Dermis blood vessel endothelial cell (primary cell): ENCODE measurements at regions not wholly inside any gene's neighbourhood (a gene's known extent, or its start where the extent isn't known, plus 50 kb on each side); places are given as distances from the start of the nearest gene placed in this dataset.
"Not testable (repeated sequence)": the region's sequence is repeated elsewhere in the genome, so short reads cannot be mapped to it uniquely, and the experiment has no call there.

Experiments used
- DNase-seq: peaks from one replicate; pipeline ENCODE4 v3.0.0; 2010

GRCh38 chr13:37290716-37291505, 185.4 kb upstream of the CSNK1A1L start:
- DNase-seq: no peak

GRCh38 chr13:37289212-37289935, 183.9 kb upstream of the CSNK1A1L start:
- peak; percentile 11 for DNase-seq

- DNase-seq: peak; percentile 95
Observed at GRCh38 chr13:37288057-37288720, 182.7 kb upstream of the CSNK1A1L start.

- not testable (repeated sequence) for DNase-seq
Observed at GRCh38 chr13:37280231-37280630, 174.8 kb upstream of the CSNK1A1L start.

- DNase-seq: no peak
Observed at GRCh38 chr13:37277435-37278144, 172.1 kb upstream of the CSNK1A1L start.

- peak; percentile 9 for DNase-seq
Observed at GRCh38 chr13:37277007-37277406, 171.5 kb upstream of the CSNK1A1L start.

GRCh38 chr13:37274569-37275497, 169.4 kb upstream of the CSNK1A1L start:
- no peak for DNase-seq

GRCh38 chr13:37273836-37274235, 168.4 kb upstream of the CSNK1A1L start:
- no peak for DNase-seq

- DNase-seq: no peak
Observed at GRCh38 chr13:37270226-37271001, 164.9 kb upstream of the CSNK1A1L start.

- no peak for DNase-seq
Observed at GRCh38 chr13:37263871-37264270, 158.4 kb upstream of the CSNK1A1L start.

- DNase-seq: no peak
Observed at GRCh38 chr13:37257706-37258105, 152.2 kb upstream of the CSNK1A1L start.

- no peak for DNase-seq
Observed at GRCh38 chr13:37257051-37257450, 151.6 kb upstream of the CSNK1A1L start.

- no peak for DNase-seq
Observed at GRCh38 chr13:37241786-37242185, 136.3 kb upstream of the CSNK1A1L start.

- no peak for DNase-seq
Observed at GRCh38 chr13:37230346-37230745, 124.9 kb upstream of the CSNK1A1L start.

GRCh38 chr13:37229931-37230330, 124.5 kb upstream of the CSNK1A1L start:
- no peak for DNase-seq

GRCh38 chr13:37226971-37227370, 121.5 kb upstream of the CSNK1A1L start:
- no peak for DNase-seq

- DNase-seq: no peak
Observed at GRCh38 chr13:37225414-37226070, 120.1 kb upstream of the CSNK1A1L start.

- no peak for DNase-seq
Observed at GRCh38 chr13:37216331-37216730, 110.9 kb upstream of the CSNK1A1L start.

- DNase-seq: no peak
Observed at GRCh38 chr13:37212826-37213225, 107.4 kb upstream of the CSNK1A1L start.

GRCh38 chr13:37211487-37211886, 106.0 kb upstream of the CSNK1A1L start:
- DNase-seq: no peak
